H1 (cell line): ENCODE measurements at regions not wholly inside any gene's neighbourhood (a gene's known extent, or its start where the extent isn't known, plus 50 kb on each side); places are given as distances from the start of the nearest gene placed in this dataset.

Experiments
- CTCF ChIA-PET: fragments of 300-600 bp; sonication (Branson Sonifier 250); formaldehyde crosslinking; loops from one replicate; lab custom pipeline; 2021; ENCODE audit not compliant: partially characterized antibody; lab: Charles Lee
- POLR2A ChIA-PET: fragments of 300-600 bp; sonication (Branson Sonifier 250); formaldehyde crosslinking; loops from one replicate; lab custom pipeline; 2021; ENCODE audit warnings: inconsistent platforms; ENCODE audit not compliant: partially characterized antibody; lab: Charles Lee
- DNase-seq, 2 experiments: peaks; one replicate each; pipeline versions ENCODE4 v3.0.0 to v3.0.0-alpha.2; 2010 to 2022; ENCODE audit warnings: low spot score in 2 of 2, low read depth in 1 of 2, mixed read lengths in 1 of 2
- FAIRE-seq: peaks from 2 replicates; lab custom pipeline; 2011; peaks lifted over from hg19 to GRCh38; lab: Jason Lieb, UNC
- H2AFZ ChIP-seq: 2 replicates; pipeline ENCODE4 v1.8.1; 2012; ENCODE audit warnings: low read length, inconsistent platforms
- H2AK5ac ChIP-seq: 2 replicates; pipeline ENCODE4 v1.6.1; 2013; ENCODE audit warnings: low read depth, low read length
- H2BK120ac ChIP-seq: replicated peaks from 2 replicates; pipeline ENCODE3; 2013; ENCODE audit warnings: low read depth, low read length, inconsistent platforms
- H2BK12ac ChIP-seq: 2 replicates; pipeline ENCODE4 v1.6.1; 2013; ENCODE audit warnings: low read depth, low read length
- H2BK15ac ChIP-seq: 2 replicates; pipeline ENCODE4 v1.6.1; 2013; ENCODE audit warnings: low read length
- H2BK20ac ChIP-seq: 2 replicates; pipeline ENCODE4 v1.6.1; 2013; ENCODE audit warnings: low read length
- H2BK5ac ChIP-seq: 2 replicates; pipeline ENCODE4 v1.6.1; 2013; ENCODE audit warnings: low read depth, low read length
- H3K14ac ChIP-seq: 2 replicates; pipeline ENCODE4 v1.6.1; 2013; ENCODE audit warnings: inconsistent platforms; ENCODE audit not compliant: insufficient read length
- H3K18ac ChIP-seq: 2 replicates; pipeline ENCODE4 v1.6.1; 2013; ENCODE audit warnings: low read length; ENCODE audit errors: extremely low read depth
- H3K23ac ChIP-seq: 2 replicates; pipeline ENCODE4 v1.6.1; 2013; ENCODE audit warnings: inconsistent platforms; ENCODE audit not compliant: insufficient read length
- H3K23me2 ChIP-seq: 2 replicates; pipeline ENCODE4 v1.6.1; 2013; ENCODE audit warnings: low read depth, low read length
- H3K27ac ChIP-seq: 2 replicates; pipeline ENCODE4 v1.6.1; 2011; ENCODE audit warnings: low read depth, low read length, inconsistent platforms
- H3K27me3 ChIP-seq, 4 experiments: replicated peaks in 1 of 4; 1 replicate in 1 of 4; 2 replicates in 3 of 4; pipeline versions ENCODE4 v1.6.1 to v1.8.1; 2011 to 2013; ENCODE audit warnings: low read length in 3 of 4, mild to moderate bottlenecking in 3 of 4, inconsistent platforms in 2 of 4, mixed read lengths in 2 of 4, moderate library complexity in 1 of 4; ENCODE audit not compliant: control insufficient read depth in 3 of 4, insufficient read depth in 3 of 4; ENCODE audit errors: extremely low read depth in 1 of 4
- H3K36me3 ChIP-seq, 4 experiments: 2 replicates each; pipeline versions ENCODE4 v1.6.1 to v1.8.1; 2011 to 2013; ENCODE audit warnings: mild to moderate bottlenecking in 4 of 4, low read length in 3 of 4, moderate library complexity in 2 of 4, control low read depth in 1 of 4, inconsistent platforms in 1 of 4; ENCODE audit not compliant: insufficient read depth in 4 of 4, control insufficient read depth in 2 of 4
- H3K4ac ChIP-seq: replicated peaks from 2 replicates; pipeline ENCODE3; 2013; ENCODE audit warnings: low read length, low read depth, mixed read lengths, inconsistent platforms; ENCODE audit not compliant: insufficient read length
- H3K4me1 ChIP-seq, 4 experiments: replicated peaks in 1 of 4; 1 replicate in 1 of 4; 2 replicates in 3 of 4; pipeline versions ENCODE4 v1.6.1 to v1.8.1; 2011 to 2013; ENCODE audit warnings: low read length in 3 of 4, inconsistent platforms in 2 of 4, mixed read lengths in 1 of 4; ENCODE audit not compliant: insufficient read depth in 4 of 4, control insufficient read depth in 3 of 4
- H3K4me2 ChIP-seq, 2 experiments: 2 replicates each; pipeline versions ENCODE4 v1.6.1 to v1.8.1; 2011 to 2013; ENCODE audit warnings: low read depth in 2 of 2, low read length in 2 of 2, control low read depth in 1 of 2, inconsistent platforms in 1 of 2, mild to moderate bottlenecking in 1 of 2; ENCODE audit not compliant: insufficient read depth in 1 of 2
- H3K4me3 ChIP-seq, 4 experiments: fragments of 200-600, 300-600 bp in 1 of 4; sonication (generic), shearing (Covaris generic), sonication (Bioruptor Twin) in 1 of 4; 2 replicates each; pipeline versions ENCODE4 v1.5.1 to v1.8.1; 2011 to 2016; ENCODE audit warnings: low read length in 4 of 4, low read depth in 3 of 4, control low read depth in 2 of 4, inconsistent platforms in 2 of 4, mild to moderate bottlenecking in 2 of 4, mixed read lengths in 1 of 4, moderate library complexity in 1 of 4; ENCODE audit not compliant: insufficient read depth in 2 of 4; ENCODE audit errors: extremely low read depth in 1 of 4
- H3K56ac ChIP-seq: replicated peaks from 2 replicates; pipeline ENCODE3; 2013; ENCODE audit warnings: low read depth, mild to moderate bottlenecking, mixed read lengths, low read length, inconsistent platforms; ENCODE audit not compliant: insufficient read length
- H3K79me1 ChIP-seq: 2 replicates; pipeline ENCODE4 v1.6.1; 2013; ENCODE audit warnings: low read depth, low read length, control low read depth
- H3K79me2 ChIP-seq, 2 experiments: 2 replicates each; pipeline versions ENCODE4 v1.6.1 to v1.8.1; 2012 to 2013; ENCODE audit warnings: low read length in 2 of 2, mild to moderate bottlenecking in 2 of 2, inconsistent platforms in 1 of 2; ENCODE audit not compliant: insufficient read depth in 2 of 2, control insufficient read depth in 1 of 2
- H3K9ac ChIP-seq, 4 experiments: replicated peaks in 1 of 4; 1 replicate in 1 of 4; 2 replicates in 3 of 4; pipeline versions ENCODE4 v1.6.1 to v1.8.1; 2011 to 2013; ENCODE audit warnings: low read depth in 3 of 4, low read length in 3 of 4, control low read depth in 2 of 4, mild to moderate bottlenecking in 2 of 4, moderate library complexity in 2 of 4, inconsistent platforms in 1 of 4; ENCODE audit errors: extremely low read depth in 1 of 4
- H3K9me3 ChIP-seq, 2 experiments: 2 replicates each; pipeline versions ENCODE4 v1.6.1 to v1.8.1; 2012 to 2013; ENCODE audit warnings: mild to moderate bottlenecking in 2 of 2, moderate library complexity in 2 of 2, control low read depth in 1 of 2, inconsistent platforms in 1 of 2, low read depth in 1 of 2, low read length in 1 of 2, mixed read lengths in 1 of 2; ENCODE audit not compliant: insufficient read depth in 2 of 2
- H4K20me1 ChIP-seq, 2 experiments: replicated peaks in 1 of 2; 2 replicates each; pipeline versions ENCODE3 to v1.8.1; 2011 to 2013; ENCODE audit warnings: inconsistent platforms in 2 of 2, low read length in 2 of 2, mild to moderate bottlenecking in 1 of 2; ENCODE audit not compliant: insufficient read depth in 2 of 2, control insufficient read depth in 1 of 2
- H4K5ac ChIP-seq: 2 replicates; pipeline ENCODE4 v1.6.1; 2013; ENCODE audit warnings: low read length, low read depth, mixed read lengths, inconsistent platforms; ENCODE audit not compliant: insufficient read length
- H4K8ac ChIP-seq: 2 replicates; pipeline ENCODE4 v1.8.0; 2013; ENCODE audit warnings: mild to moderate bottlenecking, moderate library complexity, low read length, inconsistent platforms; ENCODE audit not compliant: insufficient read depth; ENCODE audit errors: extremely low read depth
- H4K91ac ChIP-seq: replicated peaks from 2 replicates; pipeline ENCODE3; 2013; ENCODE audit warnings: low read length, mixed read lengths, inconsistent platforms; ENCODE audit not compliant: insufficient read length
- ATF3 ChIP-seq: IDR thresholded peaks from 2 replicates; pipeline ENCODE4 v1.6.1; 2011; ENCODE audit warnings: low read depth, mild to moderate bottlenecking, low read length; ENCODE audit not compliant: insufficient read depth
- E2F6 ChIP-seq: IDR thresholded peaks from 2 replicates; pipeline ENCODE4 v1.6.1; 2012; ENCODE audit warnings: inconsistent platforms
- EGR1 ChIP-seq: IDR thresholded peaks from 2 replicates; pipeline ENCODE4 v1.6.1; 2011; ENCODE audit warnings: low read depth, low read length, borderline replicate concordance
- FOSL1 ChIP-seq: IDR thresholded peaks from 2 replicates; pipeline ENCODE4 v1.6.1; 2011; ENCODE audit warnings: mild to moderate bottlenecking, low read depth, low read length, moderate library complexity; ENCODE audit not compliant: insufficient read depth
- GABPA ChIP-seq: IDR thresholded peaks from 2 replicates; pipeline ENCODE4 v1.6.1; 2011; ENCODE audit warnings: mild to moderate bottlenecking, low read length, moderate library complexity, borderline replicate concordance; ENCODE audit not compliant: insufficient read depth
- KDM5A ChIP-seq: fragments of 200-600 bp; IDR thresholded peaks from 2 replicates; pipeline ENCODE4 v1.7.1; 2012; ENCODE audit warnings: mild to moderate bottlenecking, low read length, inconsistent platforms, mixed read lengths
- POLR2A ChIP-seq, 2 experiments: IDR thresholded peaks; 1 replicate in 1 of 2; 2 replicates in 1 of 2; pipeline ENCODE4 v1.6.1; 2011; ENCODE audit warnings: low read depth in 2 of 2, low read length in 2 of 2, mild to moderate bottlenecking in 2 of 2; ENCODE audit errors: control extremely low read depth in 1 of 2
- POLR2AphosphoS5 ChIP-seq: IDR thresholded peaks from 2 replicates; pipeline ENCODE4 v1.6.1; 2011; ENCODE audit warnings: low read depth, low read length
- RBBP5 ChIP-seq: IDR thresholded peaks from 2 replicates; pipeline ENCODE4 v1.7.1; 2012; ENCODE audit warnings: low read depth, mild to moderate bottlenecking, inconsistent platforms, low read length, moderate library complexity, borderline replicate concordance
- WGBS, 2 experiments: shearing (Covaris generic) in 1 of 2; methylation state at CpG; one replicate each; pipeline versions ENCODE4 v1.1.6 to v1.1.7; 2013 to 2015; ENCODE audit warnings: low lambda C conversion rate in 2 of 2, mixed read lengths in 2 of 2, inconsistent platforms in 1 of 2, low coverage in 1 of 2, missing lambda C conversion rate in 1 of 2; ENCODE audit not compliant: insufficient replicate concordance in 2 of 2, insufficient coverage in 1 of 2, insufficient read length in 1 of 2; ENCODE audit errors: extremely low coverage in 1 of 2, missing lambda C conversion rate in 1 of 2; 5-methylcytosine and 5-hydroxymethylcytosine counted together

- Histone ChIP-seq H2BK20ac (no peak overlapping the region), H3K4ac (no peak overlapping the region), H3K56ac (no peak overlapping the region), H2BK5ac (no peak overlapping the region), H3K23ac (no peak overlapping the region), H2BK12ac (no peak overlapping the region), H4K8ac (no peak overlapping the region), H3K18ac (no peak overlapping the region), H2BK120ac (no peak overlapping the region), H3K4me1 (no peaks in the 10 kb centered on the region), H4K5ac (no peak overlapping the region), H3K79me2 (no peaks in the 10 kb centered on the region), H3K79me1 (no peaks in the 10 kb centered on the region), H3K27me3 (no peaks in the 10 kb centered on the region), H4K91ac (no peak overlapping the region), H3K4me3 (no peak overlapping the region), H3K36me3 (no peaks in the 10 kb centered on the region), H3K9me3 (peaks cover 5 to 84% of the 10 kb centered on the region in 2 experiments; a peak in 3 of 4 replicates), H3K9ac (no peak overlapping the region), H3K23me2 (no peaks in the 10 kb centered on the region), H3K4me2 (no peak overlapping the region), H3K27ac (no peak overlapping the region), H2AK5ac (no peak overlapping the region), H3K14ac (no peak overlapping the region), H2BK15ac (no peak overlapping the region), H2AFZ (no peak overlapping the region), H4K20me1 (no peaks in the 10 kb centered on the region)
- ChIA-PET POLR2A (no interaction called here), CTCF (no interaction called here)
- no peak for DNase-seq
- TF ChIP-seq FOSL1 = no peak
- no peak for TF ChIP-seq EGR1
- no peak for TF ChIP-seq POLR2A (IDR thresholded peaks at IDR 0.05; ENCODE audit: control extremely low read depth in 1 of 2, low read depth in 2 of 2, low read length in 2 of 2)
- TF ChIP-seq KDM5A = no peak
- no peak for TF ChIP-seq ATF3
- no peak for TF ChIP-seq E2F6
- no peak for TF ChIP-seq GABPA
- TF ChIP-seq POLR2AphosphoS5 = no peak
- TF ChIP-seq RBBP5 = no peak
- WGBS, 2 experiments = 92% methylated on average over 2 of the region's 6 CpGs; no CpG with 5 or more reads in 1 of the 2 experiments
- FAIRE-seq = no peak
Observed at GRCh38 chrY:21600170-21600569, 65.5 kb downstream of the RBMY1A1 start.
